ENCODE measurements at regions not wholly inside any gene's neighbourhood (a gene's known extent, or its start where the extent isn't known, plus 50 kb on each side); places are given as distances from the start of the nearest gene placed in this dataset.

DNA sequence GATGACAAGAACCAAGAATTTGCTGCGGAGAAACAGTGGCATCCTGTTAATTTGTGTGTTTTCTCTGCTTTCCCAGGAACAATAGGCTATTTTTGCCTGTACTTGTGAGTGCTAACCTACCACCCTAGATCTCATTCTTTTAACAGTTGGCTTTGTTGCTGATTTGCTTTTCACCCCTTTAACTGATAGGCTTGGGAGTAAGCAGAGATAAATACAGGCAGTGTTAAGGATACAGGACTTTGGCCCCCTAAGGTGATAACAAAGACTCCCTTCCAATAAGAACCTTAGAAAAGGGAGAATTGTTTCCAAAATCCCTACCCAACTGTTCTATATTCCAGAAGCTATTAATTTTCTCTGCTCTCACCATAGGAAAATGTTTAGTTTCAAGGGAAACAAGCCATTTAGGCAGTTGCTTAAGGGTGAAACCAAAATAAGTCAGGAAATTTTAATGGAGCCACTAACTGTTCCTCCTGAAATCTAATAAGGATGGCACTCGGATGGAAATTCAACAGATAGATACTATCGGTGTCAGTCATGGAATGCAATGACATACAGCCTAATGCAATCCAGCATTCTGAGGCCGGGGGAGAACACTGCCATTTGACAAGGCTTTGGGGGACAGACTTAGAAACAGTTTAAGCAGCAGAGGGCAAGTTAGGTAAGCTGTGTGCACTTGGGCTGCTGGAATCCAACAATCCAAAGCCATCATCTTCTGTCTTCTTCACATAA is 238.8 kb downstream of the RNF152 start:
- no peaks in the 10 kb centered on the region for H3K9me3 ChIP-seq (ENCODE audit: severe bottlenecking)
- ATAC-seq (ENCODE audit: low read depth) (no peak), DNase-seq (ENCODE audit: low spot score) (no peak)
- no peak overlapping the region for H3K27ac ChIP-seq (ENCODE audit: poor library complexity, severe bottlenecking)
- TF ChIP-seq, protein P1, sequence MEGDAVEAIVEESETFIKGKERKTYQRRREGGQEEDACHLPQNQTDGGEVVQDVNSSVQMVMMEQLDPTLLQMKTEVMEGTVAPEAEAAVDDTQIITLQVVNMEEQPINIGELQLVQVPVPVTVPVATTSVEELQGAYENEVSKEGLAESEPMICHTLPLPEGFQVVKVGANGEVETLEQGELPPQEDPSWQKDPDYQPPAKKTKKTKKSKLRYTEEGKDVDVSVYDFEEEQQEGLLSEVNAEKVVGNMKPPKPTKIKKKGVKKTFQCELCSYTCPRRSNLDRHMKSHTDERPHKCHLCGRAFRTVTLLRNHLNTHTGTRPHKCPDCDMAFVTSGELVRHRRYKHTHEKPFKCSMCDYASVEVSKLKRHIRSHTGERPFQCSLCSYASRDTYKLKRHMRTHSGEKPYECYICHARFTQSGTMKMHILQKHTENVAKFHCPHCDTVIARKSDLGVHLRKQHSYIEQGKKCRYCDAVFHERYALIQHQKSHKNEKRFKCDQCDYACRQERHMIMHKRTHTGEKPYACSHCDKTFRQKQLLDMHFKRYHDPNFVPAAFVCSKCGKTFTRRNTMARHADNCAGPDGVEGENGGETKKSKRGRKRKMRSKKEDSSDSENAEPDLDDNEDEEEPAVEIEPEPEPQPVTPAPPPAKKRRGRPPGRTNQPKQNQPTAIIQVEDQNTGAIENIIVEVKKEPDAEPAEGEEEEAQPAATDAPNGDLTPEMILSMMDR (IDR thresholded peaks at IDR 0.05; ENCODE audit: poor library complexity, severe bottlenecking) = no peak
- no peaks in the 10 kb centered on the region for H3K4me1 ChIP-seq (ENCODE audit: insufficient read depth, poor library complexity, severe bottlenecking)
- no peaks in the 10 kb centered on the region for H3K27me3 ChIP-seq (ENCODE audit: insufficient read depth, poor library complexity, severe bottlenecking)
- H3K4me3 ChIP-seq (ENCODE audit: severe bottlenecking) = no peak overlapping the region
- no peaks in the 10 kb centered on the region for H3K36me3 ChIP-seq (ENCODE audit: low read depth)

DNA sequence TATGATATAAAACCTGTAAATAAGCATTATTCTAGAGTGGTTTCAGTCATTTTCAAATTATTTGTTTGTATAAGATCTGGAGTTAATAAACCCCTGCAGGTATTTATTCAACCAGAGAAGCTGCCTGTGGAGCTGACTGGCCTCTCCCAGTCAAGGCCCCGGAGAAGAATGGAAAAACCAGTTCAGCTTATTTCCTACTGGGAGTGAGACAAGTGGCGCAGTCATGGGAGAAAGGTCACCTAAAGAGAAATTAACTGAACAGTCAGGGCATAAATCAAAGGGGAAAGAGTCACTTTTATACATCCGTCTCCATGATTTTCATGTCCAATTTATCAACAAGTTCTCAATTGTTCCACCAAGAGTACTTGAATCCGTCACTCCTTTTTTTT is 240.9 kb downstream of the RNF152 start:
- H3K4me1 ChIP-seq (ENCODE audit: insufficient read depth, poor library complexity, severe bottlenecking) = no peaks in the 10 kb centered on the region
- TF ChIP-seq, protein P1 (IDR thresholded peaks at IDR 0.05; ENCODE audit: poor library complexity, severe bottlenecking) = no peak
- H3K4me3 ChIP-seq (ENCODE audit: severe bottlenecking) = no peak overlapping the region
- no peak overlapping the region for H3K27ac ChIP-seq (ENCODE audit: poor library complexity, severe bottlenecking)
- no peak for ATAC-seq (ENCODE audit: low read depth)
- no peaks in the 10 kb centered on the region for H3K36me3 ChIP-seq (ENCODE audit: low read depth)
- no peaks in the 10 kb centered on the region for H3K9me3 ChIP-seq (ENCODE audit: severe bottlenecking)
- DNase-seq (ENCODE audit: low spot score) = no peak
- H3K27me3 ChIP-seq (ENCODE audit: insufficient read depth, poor library complexity, severe bottlenecking) = no peaks in the 10 kb centered on the region

DNA sequence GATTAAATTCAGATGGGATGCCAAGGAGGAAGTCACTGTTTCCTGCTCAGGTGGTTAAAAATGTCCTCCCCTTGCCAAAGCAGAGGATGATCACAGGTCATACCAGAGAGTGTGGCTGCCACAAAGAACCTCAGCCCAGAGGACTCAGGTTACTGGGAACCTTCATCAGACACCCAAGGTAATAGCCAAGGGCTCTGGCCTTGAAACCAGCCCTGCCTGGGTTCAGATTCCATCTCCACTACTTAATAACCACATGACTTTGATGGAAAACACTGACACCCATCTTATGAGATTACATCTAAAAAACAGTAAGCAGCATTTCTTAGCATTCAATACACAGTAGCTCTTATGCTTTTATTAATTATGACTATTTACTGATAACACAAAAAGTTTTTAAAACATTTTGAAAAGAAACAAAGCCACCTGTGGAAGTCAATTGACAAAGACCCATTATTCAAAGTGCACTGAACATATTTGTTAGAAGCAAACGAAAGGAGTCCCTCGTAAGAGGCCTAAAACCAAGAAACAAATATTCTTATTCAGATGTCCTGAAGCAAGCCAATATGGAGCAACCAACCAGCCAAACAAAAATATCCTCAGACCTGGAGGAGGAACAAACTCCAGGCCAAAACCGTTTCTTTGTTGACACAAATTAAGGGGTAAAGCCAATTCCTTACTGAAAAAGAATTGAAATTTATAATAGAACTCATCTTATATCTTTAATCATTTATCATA is 241.5 kb downstream of the RNF152 start:
- Histone ChIP-seq H3K4me1 (ENCODE audit: insufficient read depth, poor library complexity, severe bottlenecking) (no peaks in the 10 kb centered on the region), H3K9me3 (ENCODE audit: severe bottlenecking) (no peaks in the 10 kb centered on the region), H3K27me3 (ENCODE audit: insufficient read depth, poor library complexity, severe bottlenecking) (no peaks in the 10 kb centered on the region), H3K27ac (ENCODE audit: poor library complexity, severe bottlenecking) (no peak overlapping the region), H3K36me3 (ENCODE audit: low read depth) (no peaks in the 10 kb centered on the region), H3K4me3 (ENCODE audit: severe bottlenecking) (no peak overlapping the region)
- DNase-seq (ENCODE audit: low spot score) = no peak
- TF ChIP-seq, protein P1 (IDR thresholded peaks at IDR 0.05; ENCODE audit: poor library complexity, severe bottlenecking) = no peak
- ATAC-seq (ENCODE audit: low read depth) = no peak

DNA sequence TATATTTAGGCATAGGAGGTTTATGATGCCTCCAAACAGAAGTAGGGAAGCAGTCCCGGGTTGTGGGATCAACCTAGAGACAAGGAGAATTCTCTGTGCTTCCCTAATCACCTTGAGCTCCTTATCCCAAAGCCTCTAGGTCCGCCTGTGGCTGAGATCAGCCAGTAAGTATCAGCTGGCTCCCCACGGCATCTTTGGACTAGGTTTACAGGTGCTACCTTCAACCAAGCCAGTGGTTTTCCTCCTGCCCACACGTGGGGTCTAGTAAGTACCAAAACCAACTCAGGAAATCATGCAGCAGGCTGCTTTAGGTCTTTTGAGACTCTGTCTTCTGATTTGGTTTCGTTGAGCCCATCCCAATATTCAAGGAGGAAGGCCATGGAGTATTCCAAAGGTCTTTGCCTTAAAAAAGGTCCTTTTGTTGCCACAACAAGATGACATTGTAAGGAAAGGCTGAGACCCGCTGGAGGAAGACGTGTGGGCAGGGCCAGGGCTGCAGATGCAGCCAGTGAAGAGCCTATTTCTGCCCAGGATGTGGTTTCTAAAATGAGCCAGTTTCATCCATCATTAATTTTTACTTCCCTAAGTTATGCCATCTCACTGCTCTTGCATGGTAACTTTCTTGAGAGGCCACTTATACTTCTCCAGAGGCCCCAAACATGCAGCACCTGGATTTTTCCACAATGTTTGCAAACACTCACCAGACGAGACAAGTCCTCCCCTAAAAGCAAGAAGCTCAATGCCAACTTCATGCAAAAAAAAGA is 248.7 kb downstream of the RNF152 start:
- H3K9me3 ChIP-seq (ENCODE audit: severe bottlenecking) = no peaks in the 10 kb centered on the region
- no peaks in the 10 kb centered on the region for H3K36me3 ChIP-seq (ENCODE audit: low read depth)
- no peak overlapping the region for H3K27ac ChIP-seq (ENCODE audit: poor library complexity, severe bottlenecking)
- no peak overlapping the region for H3K4me3 ChIP-seq (ENCODE audit: severe bottlenecking)
- H3K4me1 ChIP-seq (ENCODE audit: insufficient read depth, poor library complexity, severe bottlenecking) = no peaks in the 10 kb centered on the region
- H3K27me3 ChIP-seq (ENCODE audit: insufficient read depth, poor library complexity, severe bottlenecking) = no peaks in the 10 kb centered on the region
- DNase-seq (ENCODE audit: low spot score) (no peak), ATAC-seq (ENCODE audit: low read depth) (no peak)
- TF ChIP-seq, protein P1 (IDR thresholded peaks at IDR 0.05; ENCODE audit: poor library complexity, severe bottlenecking) = no peak
